ENCODE measurements at regions not wholly inside any gene's neighbourhood (a gene's known extent, or its start where the extent isn't known, plus 50 kb on each side); places are given as distances from the start of the nearest gene placed in this dataset.
"Not testable (repeated sequence)": the region's sequence is repeated elsewhere in the genome, so short reads cannot be mapped to it uniquely, and the experiment has no call there.

- DNase-seq = no peak
Measured at GRCh38 chr3:191518861-191519260, 57.9 kb downstream of the PYDC2 start.

GRCh38 chr3:191521055-191521454 lies 60.1 kb downstream of the PYDC2 start:
- no peak for DNase-seq

GRCh38 chr3:191523148-191523547 lies 62.2 kb downstream of the PYDC2 start:
- peak in 1 of 3 donors; percentile 17 for DNase-seq

GRCh38 chr3:191528589-191528988 lies 67.6 kb downstream of the PYDC2 start:
- peak in 1 of 3 donors; percentile 1 for DNase-seq

- DNase-seq = no peak
Measured at GRCh38 chr3:191529992-191530391, 69.0 kb downstream of the PYDC2 start.

- DNase-seq = peak in 1 of 3 donors; percentile 1
Measured at GRCh38 chr3:191531434-191531972, 70.5 kb downstream of the PYDC2 start.

- DNase-seq = no peak
Measured at GRCh38 chr3:191543018-191543417, 82.1 kb downstream of the PYDC2 start.

- no peak for DNase-seq
Measured at GRCh38 chr3:191543897-191544296, 82.9 kb downstream of the PYDC2 start.

GRCh38 chr3:191549357-191549756 lies 88.4 kb downstream of the PYDC2 start:
- DNase-seq = no peak

GRCh38 chr3:191555037-191555436 lies 94.1 kb downstream of the PYDC2 start:
- DNase-seq = no peak

GRCh38 chr3:191557322-191557721 lies 96.4 kb downstream of the PYDC2 start:
- no peak for DNase-seq

GRCh38 chr3:191563722-191564121 lies 102.8 kb downstream of the PYDC2 start:
- no peak for DNase-seq

GRCh38 chr3:191566469-191566868 lies 105.5 kb downstream of the PYDC2 start:
- DNase-seq = no peak

- no peak for DNase-seq
Measured at GRCh38 chr3:191568206-191568605, 107.2 kb downstream of the PYDC2 start.

- no peak for DNase-seq
Measured at GRCh38 chr3:191592105-191592504, 131.1 kb downstream of the PYDC2 start.

- DNase-seq = no peak
Measured at GRCh38 chr3:191593486-191593885, 132.5 kb downstream of the PYDC2 start.

GRCh38 chr3:191615511-191615910 lies 154.5 kb downstream of the PYDC2 start:
- not testable (repeated sequence) for DNase-seq

GRCh38 chr3:191624299-191624698 lies 163.3 kb downstream of the PYDC2 start:
- no peak for DNase-seq

- DNase-seq = no peak
Measured at GRCh38 chr3:191627064-191627463, 166.1 kb downstream of the PYDC2 start.

GRCh38 chr3:191628571-191628970 lies 167.6 kb downstream of the PYDC2 start:
- no peak for DNase-seq

GRCh38 chr3:191631496-191631895 lies 170.5 kb downstream of the PYDC2 start:
- no peak for DNase-seq

GRCh38 chr3:191634902-191635301 lies 173.9 kb downstream of the PYDC2 start:
- DNase-seq = no peak

GRCh38 chr3:191637611-191638010 lies 176.6 kb downstream of the PYDC2 start:
- no peak for DNase-seq

- DNase-seq = no peak
Measured at GRCh38 chr3:191641789-191642188, 180.8 kb downstream of the PYDC2 start.

- DNase-seq = no peak
Measured at GRCh38 chr3:191644291-191644690, 183.3 kb downstream of the PYDC2 start.

All from muscle of back (tissue), 3 donors.